GM12878 (cell line): ENCODE measurements at regions not wholly inside any gene's neighbourhood (a gene's known extent, or its start where the extent isn't known, plus 50 kb on each side); places are given as distances from the start of the nearest gene placed in this dataset.

Experiments
- ATAC-seq: fragments of 200-7000 bp; cut with Tn5 transposase; 3 replicates; pipeline ENCODE4 v1.9.1; 2020; ENCODE audit warnings: mild to moderate bottlenecking, moderate library complexity
- BruUV-seq: library from RNA; stranded (reverse); fragments of 400-500 nt; replicated peaks from 2 replicates; lab custom pipeline; 2021; lab: Mats Ljungman, UMichigan
- CTCF ChIA-PET: fragments of 300-600 bp; sonication (Branson Sonifier 250); formaldehyde crosslinking; extraction: SDS; loops from one replicate; lab custom pipeline; 2021; ENCODE audit warnings: inconsistent platforms; lab: Yijun Ruan, JAX
- POLR2A ChIA-PET: fragments of 350-600 bp; formaldehyde crosslinking; extraction: SDS; loops from one replicate; lab custom pipeline; 2021; ENCODE audit warnings: inconsistent platforms; lab: Charles Lee
- RAD21 ChIA-PET: fragments of 300-600 bp; sonication (Branson Sonifier 250); formaldehyde crosslinking; loops from one replicate; lab custom pipeline; 2023; ENCODE audit warnings: antibody characterized with exemption; ENCODE audit not compliant: unreplicated experiment; lab: Charles Lee
- SMC1A ChIA-PET: fragments of 300-600 bp; sonication (Branson Sonifier 250); formaldehyde crosslinking; loops from one replicate; lab custom pipeline; 2023; ENCODE audit not compliant: unreplicated experiment, uncharacterized antibody; lab: Charles Lee
- DNase-seq: peaks from one replicate; pipeline ENCODE4 v3.0.0-alpha.2; 2011; ENCODE audit warnings: low read depth, low spot score
- FAIRE-seq: peaks from 3 replicates; lab custom pipeline; 2011; peaks lifted over from hg19 to GRCh38; lab: Jason Lieb, UNC
- H2AFZ ChIP-seq: 2 replicates; pipeline ENCODE4 v1.6.0; 2011; ENCODE audit warnings: low read depth, low read length, control low read depth; ENCODE audit not compliant: control insufficient read depth
- H3K27ac ChIP-seq: 2 replicates; pipeline ENCODE4 v1.5.1; 2011; ENCODE audit warnings: control low read depth; ENCODE audit not compliant: control insufficient read depth, insufficient read depth
- H3K27me3 ChIP-seq, 2 experiments: replicated peaks in 1 of 2; 2 replicates each; pipeline versions ENCODE4 v1.6.0 to v1.6.1; 2011; ENCODE audit warnings: low read length in 1 of 2; ENCODE audit not compliant: control insufficient read depth in 2 of 2, insufficient read depth in 2 of 2
- H3K36me3 ChIP-seq, 2 experiments: 2 replicates each; pipeline ENCODE4 v1.5.1; 2011; ENCODE audit warnings: low read length in 1 of 2; ENCODE audit not compliant: control insufficient read depth in 2 of 2, insufficient read depth in 2 of 2
- H3K4me1 ChIP-seq: 2 replicates; pipeline ENCODE4 v1.6.1; 2011; ENCODE audit warnings: mild to moderate bottlenecking, low read length, moderate library complexity, mixed read lengths; ENCODE audit not compliant: control insufficient read depth, insufficient read depth
- H3K4me2 ChIP-seq: 2 replicates; pipeline ENCODE4 v1.6.0; 2011; ENCODE audit warnings: control low read depth; ENCODE audit not compliant: control insufficient read depth, insufficient read depth
- H3K4me3 ChIP-seq: fragments of 200-600 bp; sonication (generic); 2 replicates; pipeline ENCODE4 v1.5.1; 2016
- H3K79me2 ChIP-seq: 2 replicates; pipeline ENCODE4 v1.6.0; 2011; ENCODE audit warnings: low read length; ENCODE audit not compliant: control insufficient read depth, insufficient read depth
- H3K9ac ChIP-seq: 2 replicates; pipeline ENCODE4 v1.8.0; 2011; ENCODE audit warnings: low read length, control low read depth, mixed read lengths; ENCODE audit not compliant: control insufficient read depth, insufficient read depth
- H3K9me3 ChIP-seq: replicated peaks from 3 replicates; pipeline ENCODE4 v1.5.1; 2011; ENCODE audit warnings: mild to moderate bottlenecking, low read length; ENCODE audit not compliant: control insufficient read depth, insufficient read depth
- H4K20me1 ChIP-seq: 2 replicates; pipeline ENCODE4 v1.6.0; 2011; ENCODE audit not compliant: control insufficient read depth, insufficient read depth
- ASH2L ChIP-seq: fragments of 300-600, 200-600 bp; sonication (generic); IDR thresholded peaks from 2 replicates; pipeline ENCODE4 v1.6.1; 2017; ENCODE audit warnings: low read depth, mild to moderate bottlenecking, borderline replicate concordance
- ATF2 ChIP-seq: IDR thresholded peaks from 2 replicates; pipeline ENCODE4 v1.6.1; 2012; ENCODE audit warnings: low read length, inconsistent platforms
- CEBPZ ChIP-seq: fragments of 150-350 bp; IDR thresholded peaks from 2 replicates; pipeline ENCODE4 v1.6.1; 2016; ENCODE audit warnings: low read depth, low read length
- CREB1 ChIP-seq: IDR thresholded peaks from 2 replicates; pipeline ENCODE4 v1.6.1; 2012; ENCODE audit warnings: low read depth, mild to moderate bottlenecking, inconsistent platforms
- CREM ChIP-seq: IDR thresholded peaks from 2 replicates; pipeline ENCODE4 v1.6.1; 2014; ENCODE audit warnings: antibody characterized with exemption, low read depth
- FOXK2 ChIP-seq: fragments of 450-650 bp; IDR thresholded peaks from 2 replicates; pipeline ENCODE4 v1.6.1; 2017; ENCODE audit warnings: mild to moderate bottlenecking, moderate library complexity
- JUNB ChIP-seq: IDR thresholded peaks from 2 replicates; pipeline ENCODE4 v1.6.1; 2016; ENCODE audit warnings: antibody characterized with exemption, mild to moderate bottlenecking
- MLLT1 ChIP-seq: fragments of 450-650 bp; IDR thresholded peaks from 2 replicates; pipeline ENCODE4 v1.6.1; 2016; ENCODE audit warnings: mild to moderate bottlenecking
- MTA3 ChIP-seq: IDR thresholded peaks from 2 replicates; pipeline ENCODE4 v1.6.1; 2012; ENCODE audit warnings: low read length, inconsistent platforms, borderline replicate concordance
- NFIC ChIP-seq: IDR thresholded peaks from 2 replicates; pipeline ENCODE4 v1.6.1; 2012; ENCODE audit warnings: low read depth, mild to moderate bottlenecking, inconsistent platforms, low read length, moderate library complexity
- PRDM15 ChIP-seq: fragments of 450-650 bp; formaldehyde crosslinking; IDR thresholded peaks from 2 replicates; pipeline ENCODE4 v1.4.0; 2020; ENCODE audit warnings: mild to moderate bottlenecking, moderate library complexity
- RUNX3 ChIP-seq: IDR thresholded peaks from 2 replicates; pipeline ENCODE4 v1.6.1; 2012; ENCODE audit warnings: low read length, inconsistent platforms
- WGBS: methylation state at CpG from one replicate; pipeline ENCODE4 v1.1.6; 2016; ENCODE audit warnings: low lambda C conversion rate; ENCODE audit not compliant: insufficient replicate concordance, insufficient coverage; ENCODE audit errors: missing lambda C conversion rate; 5-methylcytosine and 5-hydroxymethylcytosine counted together
- in situ Hi-C: fragments of 300-500 bp; cut with MboI; formaldehyde crosslinking; loops from 9 replicates; pipeline ENCODE4 v1.14.3; 2018; ENCODE audit warnings: mixed read lengths
- intact Hi-C: fragments of 100-400 bp; cut with micrococcal nuclease; formaldehyde crosslinking; loops from one replicate; pipeline ENCODE4 v1.14.2; 2022; ENCODE audit not compliant: unreplicated experiment

GRCh38 chr3:72375237-72376076 is 472.8 kb downstream of the SHQ1 start:
- Histone ChIP-seq H3K27me3 (no peaks in the 10 kb centered on the region), H3K4me3 (no peak overlapping the region), H3K36me3 (peaks cover 2 to 12% of the 10 kb centered on the region in 2 experiments; a peak in 3 of 4 replicates), H3K9ac (no peak overlapping the region), H3K4me2 (0 out of 2 replicates have a peak overlapping the region, but pooled peaks have one; percentile 63), H3K9me3 (no peaks in the 10 kb centered on the region), H3K4me1 (peaks cover 3% of the 10 kb centered on the region), H3K79me2 (no peaks in the 10 kb centered on the region; the same call in 1 of the 2 replicates), H3K27ac (no peak overlapping the region), H4K20me1 (no peaks in the 10 kb centered on the region), H2AFZ (no peak overlapping the region)
- DNase-seq (no peak), FAIRE-seq (peak; percentile 47), ATAC-seq (peak; percentile 21; the same call in 2 of the 3 replicates)
- no TSS peak for BruUV-seq
- 83% methylated on average over 10 of the region's 10 CpGs for WGBS
- RAD21 ChIA-PET = interaction anchor here (0.9 to 1.2 kb wide), 2 partner anchors 34 to 71 kb away, joined by 3 read pairs; partner anchors contain the start of gene RYBP
- SMC1A ChIA-PET = interaction anchor here (0.9 to 3.7 kb wide), 3 partner anchors 10 to 68 kb away, joined by 3 to 16 read pairs (median 4); no protein-coding TSS in a partner anchor
- intact Hi-C loops = no loop called here
- POLR2A ChIA-PET = interaction anchor here (0.5 to 0.7 kb wide), 2 partner anchors 166 to 691 kb away, joined by 3 to 4 read pairs; no protein-coding TSS in a partner anchor
- in situ Hi-C loops = no loop called here
- CTCF ChIA-PET = interaction anchor here (0.6 to 1.7 kb wide), 3 partner anchors 73 to 499 kb away, joined by 3 to 4 read pairs (median 3); no protein-coding TSS in a partner anchor
- TF ChIP-seq FOXK2 = no peak
- TF ChIP-seq MTA3 = peak; percentile 55; the same call in 1 of the 2 replicates
- peak; percentile 46; the same call in 1 of the 2 replicates for TF ChIP-seq NFIC
- peak; percentile 32; the same call in 1 of the 2 replicates for TF ChIP-seq JUNB
- 0 out of 2 replicates have a peak, but pooled peaks have one; percentile 19 for TF ChIP-seq CREM
- peak; percentile 62 for TF ChIP-seq CREB1
- peak; percentile 61 for TF ChIP-seq RUNX3
- TF ChIP-seq ASH2L = no peak
- TF ChIP-seq MLLT1 = peak; percentile 60; the same call in 1 of the 2 replicates
- no peak for TF ChIP-seq PRDM15 (CRISPR knock-in tag)
- 0 out of 2 replicates have a peak, but pooled peaks have one; percentile 14 for TF ChIP-seq ATF2
- TF ChIP-seq CEBPZ = no peak
